ENCODE measurements at regions not wholly inside any gene's neighbourhood (a gene's known extent, or its start where the extent isn't known, plus 50 kb on each side); places are given as distances from the start of the nearest gene placed in this dataset.

- Histone ChIP-seq H3K27ac (no peak overlapping the region), H3K4me3 (no peak overlapping the region), H3K27me3 (no peaks in the 10 kb centered on the region), H3K4me1 (peaks cover 0 to 3% (median 0%) of the 10 kb centered on the region in 4 donors), H3K9me3 (no peaks in the 10 kb centered on the region), H3K36me3 (no peaks in the 10 kb centered on the region)
- WGBS, 5 donors = 61 to 76% (median 70%) methylated on average over 5 of the region's 5 CpGs
- intact Hi-C loops (cut with DNase I; ENCODE audit: low total_unique reads) = no loop called here
- TF ChIP-seq EP300 (IDR thresholded peaks at IDR 0.05) = no peak
- TF ChIP-seq CTCF (IDR thresholded peaks at IDR 0.05) = no peak
- no peak for TF ChIP-seq POLR2A (IDR thresholded peaks at IDR 0.05)
- TF ChIP-seq POLR2AphosphoS5 (IDR thresholded peaks at IDR 0.05) = no peak
- DNase-seq = no peak
Measured at GRCh38 chr3:18008706-18009368, 266.4 kb upstream of the TBC1D5 start.

DNA sequence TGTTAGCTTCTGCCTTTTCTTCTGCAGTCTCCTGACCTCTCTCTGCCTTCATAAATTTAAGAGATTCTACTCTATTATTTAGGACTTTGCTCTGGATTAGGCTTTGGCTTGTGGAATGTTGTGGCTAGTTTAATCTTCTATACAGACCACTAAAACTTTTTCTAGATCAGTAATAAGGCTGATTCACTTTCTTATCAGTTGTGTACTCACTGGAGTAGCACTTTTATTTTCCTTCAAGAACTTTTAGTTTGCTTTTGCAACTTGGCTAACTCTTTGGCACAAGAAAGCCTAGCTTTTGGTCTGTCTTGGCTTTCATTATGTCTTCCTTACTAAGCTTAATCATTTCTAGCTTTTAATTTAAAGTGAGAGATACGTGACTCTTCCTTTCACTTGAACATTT is 265.5 kb upstream of the TBC1D5 start:
- WGBS, 5 donors = 36 to 69% (median 45%) methylated on average over 1 of the region's 1 CpG

GRCh38 chr3:17995769-17996168 is 253.3 kb upstream of the TBC1D5 start:
- H3K36me3 ChIP-seq = no peaks in the 10 kb centered on the region
- H3K27me3 ChIP-seq = no peaks in the 10 kb centered on the region
- intact Hi-C loops (cut with DNase I; ENCODE audit: low total_unique reads) = no loop called here
- TF ChIP-seq POLR2A (IDR thresholded peaks at IDR 0.05) = no peak
- no peak for TF ChIP-seq CTCF (IDR thresholded peaks at IDR 0.05)
- H3K4me3 ChIP-seq = no peak overlapping the region
- H3K9me3 ChIP-seq = no peaks in the 10 kb centered on the region
- H3K27ac ChIP-seq = no peak overlapping the region
- no peaks in the 10 kb centered on the region for H3K4me1 ChIP-seq
- no peak for DNase-seq

More for the DNA sequence above, 265.5 kb upstream of the TBC1D5 start:
- H3K36me3 ChIP-seq = no peaks in the 10 kb centered on the region
- no peaks in the 10 kb centered on the region for H3K9me3 ChIP-seq
- DNase-seq = no peak
- no peak overlapping the region for H3K4me3 ChIP-seq
- no peak for TF ChIP-seq POLR2AphosphoS5 (IDR thresholded peaks at IDR 0.05)
- TF ChIP-seq POLR2A (IDR thresholded peaks at IDR 0.05) = no peak
- no peak for TF ChIP-seq CTCF (IDR thresholded peaks at IDR 0.05)
- no peak for TF ChIP-seq EP300 (IDR thresholded peaks at IDR 0.05)
- no peaks in the 10 kb centered on the region for H3K27me3 ChIP-seq
- H3K4me1 ChIP-seq = peaks cover 0 to 3% (median 0%) of the 10 kb centered on the region in 4 donors
- intact Hi-C loops (cut with DNase I; ENCODE audit: low total_unique reads) = no loop called here
- H3K27ac ChIP-seq = no peak overlapping the region

DNA sequence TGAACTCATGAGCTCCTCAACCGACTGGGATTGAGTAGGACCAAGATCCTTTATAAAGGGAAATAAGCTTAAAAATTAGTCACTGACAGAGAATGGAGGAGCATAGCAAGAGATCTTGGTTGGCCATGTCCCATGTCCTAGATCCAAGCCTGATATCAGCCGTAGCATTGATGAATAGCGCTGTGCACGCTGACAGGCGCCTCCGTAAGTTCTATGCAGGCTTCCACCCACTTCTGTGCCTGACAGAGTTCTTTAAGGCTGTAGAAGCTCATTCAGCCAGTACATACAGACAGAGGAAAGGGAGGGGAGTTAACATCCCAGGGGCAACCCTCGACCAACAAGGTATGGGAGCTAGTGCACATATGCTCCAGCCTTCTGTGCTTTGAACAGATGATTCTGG is 251.7 kb upstream of the TBC1D5 start:
- Histone ChIP-seq H3K4me1 (no peaks in the 10 kb centered on the region), H3K27me3 (no peaks in the 10 kb centered on the region), H3K4me3 (no peak overlapping the region), H3K36me3 (no peaks in the 10 kb centered on the region), H3K9me3 (no peaks in the 10 kb centered on the region), H3K27ac (no peak overlapping the region)
- intact Hi-C loops (cut with DNase I; ENCODE audit: low total_unique reads) = no loop called here
- TF ChIP-seq EP300 (IDR thresholded peaks at IDR 0.05) (no peak), CTCF (IDR thresholded peaks at IDR 0.05) (no peak), POLR2A (IDR thresholded peaks at IDR 0.05) (no peak), POLR2AphosphoS5 (IDR thresholded peaks at IDR 0.05) (no peak)
- WGBS, 5 donors = 82 to 89% (median 84%) methylated on average over 7 of the region's 7 CpGs
- no peak for DNase-seq

Data from stomach (tissue), 8 donors.